GM19395 (cell line): ENCODE measurements at regions not wholly inside any gene's neighbourhood (a gene's known extent, or its start where the extent isn't known, plus 50 kb on each side); places are given as distances from the start of the nearest gene placed in this dataset.
"Not testable (repeated sequence)": the region's sequence is repeated elsewhere in the genome, so short reads cannot be mapped to it uniquely, and the experiment has no call there.

Experiments
- ATAC-seq: cut with Tn5 transposase; IDR thresholded peaks from one replicate; pipeline ENCODE4 v1.9.1; 2021; ENCODE audit warnings: mild to moderate bottlenecking, moderate library complexity; ENCODE audit not compliant: unreplicated experiment

- no peak for ATAC-seq
Measured at GRCh38 chr10:71015674-71016073, 127.3 kb upstream of the PCBD1 start.

DNA sequence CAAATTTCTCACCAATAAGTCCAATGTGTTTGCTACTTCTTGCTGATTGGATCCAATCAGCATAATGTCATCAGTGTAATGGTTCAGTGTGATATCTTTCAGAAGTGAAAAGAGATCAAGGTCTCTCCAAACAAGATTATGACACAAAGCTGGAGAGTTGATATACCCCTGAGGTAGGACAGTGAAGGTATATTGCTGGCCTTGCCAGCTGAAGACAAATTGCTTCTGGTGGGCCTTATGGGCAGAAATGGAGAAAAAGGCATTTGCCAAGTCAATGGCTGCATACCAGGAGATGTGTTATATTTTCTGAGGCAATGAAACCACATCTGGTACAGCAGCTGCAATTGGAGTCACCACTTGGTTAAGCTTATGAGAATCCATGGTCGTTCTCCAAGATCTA is 131.7 kb upstream of the PCBD1 start:
- ATAC-seq, result not testable (repeated sequence)

- ATAC-seq, result no peak
Measured at GRCh38 chr10:71021402-71021801, 133.0 kb upstream of the PCBD1 start.

DNA sequence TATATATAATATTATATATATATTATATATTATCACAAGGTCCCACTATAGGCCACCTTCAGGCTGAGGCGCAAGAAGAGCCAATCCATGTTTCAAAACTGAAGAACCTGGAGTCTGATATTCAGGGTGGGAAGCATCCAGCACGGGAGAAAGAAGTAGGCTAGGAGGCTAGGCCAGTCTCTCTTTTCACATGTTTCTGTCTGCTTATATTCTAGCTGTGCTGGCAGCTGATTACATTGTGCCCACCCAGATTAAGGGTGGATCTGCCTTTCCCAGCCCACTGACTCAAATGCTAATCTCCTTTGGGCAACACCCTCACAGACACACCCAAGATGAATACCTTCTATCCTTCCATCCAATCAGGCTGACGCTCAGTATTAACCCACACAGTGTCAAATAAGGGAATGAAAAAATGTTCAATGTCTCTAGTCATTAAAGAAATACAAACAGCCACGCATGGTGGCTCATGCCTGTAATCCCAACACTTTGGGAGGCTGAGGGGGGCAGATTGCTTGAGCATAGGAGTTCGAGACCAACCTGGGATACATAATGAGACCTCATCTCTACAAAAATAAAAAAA is 135.4 kb upstream of the PCBD1 start:
- no peak for ATAC-seq

- ATAC-seq, result no peak
Measured at GRCh38 chr10:71024490-71024889, 136.1 kb upstream of the PCBD1 start.

- no peak for ATAC-seq
Measured at GRCh38 chr10:71025535-71025934, 137.2 kb upstream of the PCBD1 start.

DNA sequence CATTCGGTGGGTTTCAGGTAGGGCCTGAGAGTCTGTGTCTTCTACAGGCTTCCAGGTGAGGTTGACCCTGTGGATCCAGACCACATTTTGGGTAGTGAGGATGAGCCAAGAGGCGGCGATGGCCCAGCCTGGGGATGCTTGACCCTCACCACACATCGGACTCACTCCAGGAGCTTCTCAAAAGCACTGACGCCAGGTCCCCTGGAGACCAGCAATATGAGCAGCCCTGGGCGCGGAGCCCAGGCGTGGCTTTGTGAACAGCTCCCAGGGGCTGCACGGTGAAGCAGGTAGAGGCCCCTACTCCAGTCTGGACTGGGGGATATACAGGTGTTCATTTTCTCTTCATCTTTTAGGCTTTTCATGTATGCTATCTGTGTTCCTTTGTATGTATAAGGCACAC is 139.7 kb upstream of the PCBD1 start:
- no peak for ATAC-seq

DNA sequence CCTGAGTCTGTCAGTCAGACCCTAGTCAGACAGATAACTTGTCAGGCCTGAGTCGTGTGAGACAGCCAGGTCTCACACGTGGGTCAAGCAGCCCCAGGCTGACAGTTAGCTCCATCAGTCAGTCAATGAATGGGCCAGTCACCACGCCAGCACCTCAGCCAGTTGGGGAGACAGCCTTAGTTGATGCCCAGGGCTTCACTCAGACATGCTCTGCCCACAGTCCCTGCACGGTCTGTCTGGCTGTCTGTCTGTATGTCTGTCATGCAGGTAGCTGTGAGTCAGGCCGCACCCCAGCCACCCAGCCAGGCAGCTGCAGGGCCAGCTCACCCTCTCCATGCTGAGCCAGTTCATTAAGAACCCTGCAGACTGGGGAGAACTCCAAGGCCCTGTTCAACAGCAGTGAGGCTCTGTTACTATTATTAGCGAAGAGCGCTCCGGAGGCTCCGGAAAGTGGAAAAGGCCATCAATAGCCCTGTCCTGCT is 141.1 kb upstream of the PCBD1 start:
- ATAC-seq, result no peak

GRCh38 chr10:71029907-71030306 is 141.5 kb upstream of the PCBD1 start:
- ATAC-seq, result no peak

DNA sequence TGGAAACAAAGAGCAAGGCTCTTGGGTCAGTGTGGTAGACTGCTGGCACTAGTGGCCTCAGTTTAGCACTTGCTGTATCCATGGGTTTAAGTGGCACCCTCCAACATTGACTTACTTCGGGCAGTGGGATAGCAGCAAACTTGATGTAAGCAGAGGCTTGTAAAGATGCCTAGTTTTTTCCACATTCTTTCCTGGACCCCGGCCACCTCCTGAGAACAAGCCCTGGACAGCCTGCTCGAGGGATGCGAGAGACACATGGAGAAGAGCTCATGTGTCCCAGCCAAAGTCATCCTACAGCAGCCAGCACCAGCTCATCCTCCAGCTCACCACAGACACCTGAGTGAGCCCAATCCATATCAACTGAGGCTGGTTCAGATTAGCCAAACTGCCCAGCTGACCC is 142.7 kb upstream of the PCBD1 start:
- no peak for ATAC-seq

GRCh38 chr10:71031603-71032002 is 143.2 kb upstream of the PCBD1 start:
- ATAC-seq, result no peak

DNA sequence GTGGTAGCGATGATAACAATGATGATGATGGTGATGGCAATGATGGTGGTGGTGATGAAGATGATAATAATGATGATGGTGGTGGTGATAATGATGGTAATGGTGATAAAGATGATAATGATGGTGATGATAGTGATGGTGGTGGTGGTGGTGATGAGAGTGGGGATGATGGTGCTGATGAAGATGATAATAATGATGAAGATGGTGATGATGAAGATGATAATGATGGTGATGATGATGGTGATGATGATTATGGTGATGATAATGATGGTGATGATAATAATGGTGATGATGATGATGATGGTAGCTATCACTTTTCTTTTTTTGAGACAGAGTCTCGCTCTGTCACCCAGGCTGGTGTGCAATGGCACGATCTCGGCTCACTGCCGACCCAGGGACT is 144.5 kb upstream of the PCBD1 start:
- no peak for ATAC-seq

GRCh38 chr10:71033396-71033980 is 145.1 kb upstream of the PCBD1 start:
- ATAC-seq, result no peak

DNA sequence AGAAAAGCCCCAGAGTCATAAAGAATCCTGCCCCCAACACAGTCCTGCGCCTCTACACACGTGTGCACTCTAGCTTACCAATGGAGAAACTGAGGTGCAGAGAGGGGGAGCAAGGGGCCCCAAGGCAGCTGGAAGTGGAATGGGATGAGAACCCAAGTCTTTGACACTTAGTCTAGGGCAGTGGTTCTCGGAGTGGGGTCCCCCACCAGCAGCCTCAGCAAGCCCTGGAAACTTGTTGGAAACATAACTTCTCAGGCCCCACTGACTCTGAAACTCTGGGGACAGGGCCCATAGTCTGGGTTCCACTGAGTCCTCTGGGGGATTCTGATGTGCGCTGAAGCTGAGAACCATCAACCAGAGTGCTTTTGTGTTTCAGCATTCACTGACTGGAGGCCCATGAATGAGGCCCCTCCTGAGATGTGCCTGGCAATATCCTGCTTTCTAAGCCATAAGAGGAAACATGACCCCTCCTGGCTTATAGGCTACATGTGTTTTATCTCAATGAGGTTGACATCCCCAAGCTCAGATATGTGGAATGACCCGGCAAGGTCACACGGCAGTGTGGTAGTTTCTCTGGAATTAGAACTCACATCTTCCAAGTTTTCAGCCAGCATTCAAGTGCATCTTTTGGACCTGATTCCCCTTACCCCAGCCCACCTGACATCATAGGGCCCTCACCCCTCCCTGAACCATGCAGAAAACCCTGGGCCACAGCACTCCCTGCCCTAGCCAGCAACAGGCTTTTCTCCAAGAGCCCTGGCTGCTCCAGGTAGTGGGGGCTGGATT is 147.3 kb upstream of the PCBD1 start:
- no peak for ATAC-seq

DNA sequence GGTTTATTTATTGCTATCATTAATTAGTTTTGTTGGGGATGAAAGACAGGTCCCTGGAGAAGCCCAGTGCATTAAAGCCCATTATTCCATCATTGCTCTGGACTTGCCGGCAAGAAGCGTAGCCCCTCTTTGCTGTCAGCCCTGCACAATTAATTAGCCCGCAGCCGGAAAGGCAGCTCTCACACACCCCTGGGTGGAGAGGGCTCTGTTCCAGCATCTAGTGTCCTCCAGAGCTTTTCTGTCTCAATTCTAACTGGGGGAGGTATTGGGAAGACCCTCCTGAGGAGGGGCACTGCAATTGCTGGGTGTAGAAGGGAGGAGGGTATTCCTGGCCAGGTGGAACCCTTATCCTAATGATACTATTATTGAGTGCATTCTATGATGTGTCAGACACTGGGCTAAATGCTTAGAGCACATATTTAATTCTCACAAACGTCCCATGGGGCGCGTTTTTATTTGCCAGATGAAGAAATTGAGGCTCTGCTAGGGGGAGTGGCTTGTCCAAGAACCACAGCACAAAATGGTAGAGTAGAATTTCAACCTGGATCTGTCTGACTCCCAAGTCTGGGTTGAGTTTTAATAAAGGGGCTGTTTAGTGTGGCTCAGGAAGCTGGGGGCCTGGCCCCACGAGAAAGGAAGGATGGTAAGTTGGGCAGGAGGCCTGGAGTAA is 148.1 kb upstream of the PCBD1 start:
- no peak for ATAC-seq

GRCh38 chr10:71038091-71038633 is 149.8 kb upstream of the PCBD1 start:
- ATAC-seq, result no peak

DNA sequence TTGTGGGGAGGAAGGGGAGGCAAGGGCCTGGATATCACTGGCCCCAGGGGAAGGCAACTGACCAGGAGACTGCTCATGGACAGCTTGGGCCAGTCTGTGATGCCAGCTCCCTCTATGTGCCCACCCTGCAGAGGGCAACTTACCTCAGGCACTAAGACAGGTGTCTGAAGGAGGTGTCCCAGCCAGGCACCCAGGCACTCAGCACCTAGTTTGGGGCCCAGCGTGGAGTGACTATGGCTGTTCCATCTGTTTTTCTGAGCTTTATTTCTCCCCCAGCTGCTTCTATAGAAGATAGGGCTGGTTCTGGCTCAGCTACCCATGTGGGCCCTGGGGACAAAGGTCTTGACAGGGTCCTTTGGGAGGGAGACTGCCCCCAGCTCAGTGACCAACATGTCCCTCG is 150.6 kb upstream of the PCBD1 start:
- no peak for ATAC-seq

- ATAC-seq, result no peak
Measured at GRCh38 chr10:71039551-71039950, 151.2 kb upstream of the PCBD1 start.

- ATAC-seq, result no peak
Measured at GRCh38 chr10:71040343-71040742, 152.0 kb upstream of the PCBD1 start.

DNA sequence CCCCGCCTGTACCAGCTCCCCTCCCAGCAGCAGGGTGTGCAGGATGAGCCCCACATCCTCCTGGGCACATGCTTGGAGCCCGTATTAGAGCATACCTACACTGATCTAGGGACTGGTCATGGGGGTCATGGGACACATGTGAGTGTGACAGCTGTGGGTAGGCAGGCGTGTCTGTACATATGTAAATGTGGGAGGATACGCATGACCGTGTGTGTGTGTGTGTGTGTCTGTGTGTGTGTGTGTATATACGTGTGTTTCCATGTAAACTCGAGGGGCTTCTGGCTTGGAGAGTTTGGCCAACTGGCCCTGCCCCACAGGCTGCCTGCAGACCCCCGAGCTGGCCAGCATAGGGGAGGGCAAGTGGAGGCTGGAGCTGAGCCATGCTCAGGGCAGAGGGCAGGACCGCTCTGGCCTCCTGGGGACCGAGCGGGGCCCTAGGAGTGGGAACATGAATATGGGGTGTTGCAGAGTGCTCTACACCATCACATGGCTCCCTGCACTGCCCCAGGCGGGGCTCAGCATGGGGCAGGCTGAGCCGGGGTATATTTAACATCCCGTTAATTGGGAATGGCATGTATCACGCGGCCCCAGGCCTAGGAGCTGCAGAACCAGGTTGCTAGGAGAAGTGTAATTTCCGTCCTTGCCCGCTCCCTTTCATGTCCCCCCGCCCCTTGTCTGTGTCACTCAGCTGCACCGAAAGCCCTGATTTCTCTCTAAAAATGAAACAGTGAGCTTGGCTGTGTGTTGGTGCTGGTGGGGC is 152.7 kb upstream of the PCBD1 start:
- ATAC-seq, result no peak

DNA sequence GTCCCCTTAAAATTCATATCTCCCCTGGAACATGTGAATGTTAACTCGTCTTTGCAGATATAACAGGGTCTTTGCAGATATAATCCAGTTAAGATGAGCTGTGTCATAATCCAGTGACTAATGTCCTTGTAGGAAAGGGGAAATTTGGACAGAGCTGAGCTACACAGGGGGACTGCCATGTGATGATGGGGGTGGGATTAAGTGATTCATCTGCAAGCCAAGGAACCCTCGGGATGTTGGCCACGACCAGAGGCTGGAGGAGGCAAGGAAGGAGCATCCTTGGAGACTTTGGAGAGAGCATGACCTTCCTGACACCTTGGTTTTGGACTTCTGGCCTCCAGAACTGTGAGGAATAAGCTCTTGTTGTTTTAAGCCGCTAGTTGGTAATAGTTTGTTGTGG is 153.9 kb upstream of the PCBD1 start:
- no peak for ATAC-seq
